Mesenchymal stem cell (in vitro differentiated cells and primary cell): ENCODE measurements at regions not wholly inside any gene's neighbourhood (a gene's known extent, or its start where the extent isn't known, plus 50 kb on each side); places are given as distances from the start of the nearest gene placed in this dataset.

Experiments used
- DNase-seq: peaks from one replicate; pipeline ENCODE4 v3.0.0-alpha.2; 2013
- H2AFZ ChIP-seq: one replicate; pipeline ENCODE4 v1.6.1; 2013; ENCODE audit warnings: low read depth, mild to moderate bottlenecking, control low read depth, inconsistent platforms, low read length, moderate library complexity
- H2AK5ac ChIP-seq: 2 replicates; pipeline ENCODE4 v1.6.1; 2013; ENCODE audit warnings: low read length, moderate library complexity, mild to moderate bottlenecking, inconsistent platforms; ENCODE audit not compliant: severe bottlenecking
- H2BK120ac ChIP-seq: one replicate; pipeline ENCODE4 v1.6.1; 2013; ENCODE audit warnings: low read depth, mild to moderate bottlenecking, inconsistent platforms, low read length, moderate library complexity
- H2BK12ac ChIP-seq, 2 experiments: one replicate each; pipeline ENCODE4 v1.6.1; 2013; ENCODE audit warnings: inconsistent platforms in 2 of 2, low read length in 2 of 2, mild to moderate bottlenecking in 2 of 2, moderate library complexity in 2 of 2, control low read depth in 1 of 2
- H2BK15ac ChIP-seq: one replicate; pipeline ENCODE4 v1.6.1; 2013; ENCODE audit warnings: mild to moderate bottlenecking, low read depth, inconsistent platforms; ENCODE audit not compliant: poor library complexity, severe bottlenecking
- H2BK5ac ChIP-seq: 2 replicates; pipeline ENCODE4 v1.6.1; 2013; ENCODE audit warnings: low read depth, mild to moderate bottlenecking, low read length, control low read depth, inconsistent platforms; ENCODE audit not compliant: poor library complexity, severe bottlenecking
- H3K14ac ChIP-seq, 2 experiments: one replicate each; pipeline ENCODE4 v1.6.1; 2013; ENCODE audit warnings: inconsistent platforms in 2 of 2, low read length in 2 of 2, control low read depth in 1 of 2, mild to moderate bottlenecking in 1 of 2, moderate library complexity in 1 of 2
- H3K18ac ChIP-seq, 2 experiments: one replicate each; pipeline ENCODE4 v1.6.1; 2013; ENCODE audit warnings: inconsistent platforms in 2 of 2, low read length in 2 of 2, control low read depth in 1 of 2, low read depth in 1 of 2, mild to moderate bottlenecking in 1 of 2
- H3K23ac ChIP-seq, 2 experiments: one replicate each; pipeline ENCODE4 v1.6.1; 2013; ENCODE audit warnings: inconsistent platforms in 2 of 2, low read length in 2 of 2, mild to moderate bottlenecking in 2 of 2, moderate library complexity in 2 of 2, control low read depth in 1 of 2
- H3K27ac ChIP-seq: 2 replicates; pipeline ENCODE4 v1.5.1; 2013; ENCODE audit warnings: mild to moderate bottlenecking, moderate library complexity, low read length, control low read depth, inconsistent platforms; ENCODE audit not compliant: poor library complexity, severe bottlenecking
- H3K27me3 ChIP-seq, 2 experiments: 2 replicates each; pipeline versions ENCODE4 v1.6.1 to v1.7.0; 2013; ENCODE audit warnings: low read length in 2 of 2, mild to moderate bottlenecking in 2 of 2, moderate library complexity in 2 of 2, control low read depth in 1 of 2, inconsistent platforms in 1 of 2; ENCODE audit not compliant: control insufficient read depth in 1 of 2, insufficient read depth in 1 of 2
- H3K36me3 ChIP-seq, 2 experiments: 2 replicates each; pipeline versions ENCODE4 v1.6.1 to v1.7.0; 2013; ENCODE audit warnings: low read length in 2 of 2, control low read depth in 1 of 2, inconsistent platforms in 1 of 2, low read depth in 1 of 2, mild to moderate bottlenecking in 1 of 2; ENCODE audit not compliant: insufficient read depth in 2 of 2, control insufficient read depth in 1 of 2
- H3K4ac ChIP-seq, 2 experiments: one replicate each; pipeline ENCODE4 v1.6.1; 2013; ENCODE audit warnings: inconsistent platforms in 2 of 2, low read length in 2 of 2, mild to moderate bottlenecking in 2 of 2, moderate library complexity in 2 of 2, control low read depth in 1 of 2, low read depth in 1 of 2
- H3K4me1 ChIP-seq: 2 replicates; pipeline ENCODE4 v1.6.1; 2013; ENCODE audit warnings: low read depth, low read length, control low read depth; ENCODE audit not compliant: control insufficient read depth, insufficient read depth
- H3K4me2 ChIP-seq: 2 replicates; pipeline ENCODE4 v1.6.1; 2013; ENCODE audit warnings: low read length, mild to moderate bottlenecking, inconsistent platforms; ENCODE audit not compliant: poor library complexity, severe bottlenecking
- H3K4me3 ChIP-seq, 2 experiments: 2 replicates each; pipeline versions ENCODE4 v1.5.1 to v1.7.0; 2013; ENCODE audit warnings: low read length in 2 of 2, mild to moderate bottlenecking in 2 of 2, control low read depth in 1 of 2, low read depth in 1 of 2; ENCODE audit not compliant: insufficient read depth in 1 of 2
- H3K79me1 ChIP-seq: replicated peaks from 2 replicates; pipeline ENCODE4 v1.6.1; 2013; ENCODE audit warnings: mild to moderate bottlenecking, control low read depth, low read length, inconsistent platforms; ENCODE audit not compliant: poor library complexity, severe bottlenecking
- H3K9ac ChIP-seq: 2 replicates; pipeline ENCODE4 v1.7.0; 2013; ENCODE audit warnings: mild to moderate bottlenecking, low read length, moderate library complexity
- H3K9me3 ChIP-seq: 2 replicates; pipeline ENCODE4 v1.7.0; 2013; ENCODE audit warnings: mild to moderate bottlenecking, low read length; ENCODE audit not compliant: control insufficient read depth
- H4K8ac ChIP-seq: one replicate; pipeline ENCODE4 v1.6.1; 2013; ENCODE audit warnings: inconsistent platforms, mild to moderate bottlenecking, low read length, moderate library complexity
- H4K91ac ChIP-seq: one replicate; pipeline ENCODE4 v1.6.1; 2013; ENCODE audit warnings: mild to moderate bottlenecking, low read length, inconsistent platforms
- WGBS: methylation state at CpG from one replicate; pipeline ENCODE4 v1.1.7; 2013; ENCODE audit warnings: mixed read lengths; 5-methylcytosine and 5-hydroxymethylcytosine counted together

DNA sequence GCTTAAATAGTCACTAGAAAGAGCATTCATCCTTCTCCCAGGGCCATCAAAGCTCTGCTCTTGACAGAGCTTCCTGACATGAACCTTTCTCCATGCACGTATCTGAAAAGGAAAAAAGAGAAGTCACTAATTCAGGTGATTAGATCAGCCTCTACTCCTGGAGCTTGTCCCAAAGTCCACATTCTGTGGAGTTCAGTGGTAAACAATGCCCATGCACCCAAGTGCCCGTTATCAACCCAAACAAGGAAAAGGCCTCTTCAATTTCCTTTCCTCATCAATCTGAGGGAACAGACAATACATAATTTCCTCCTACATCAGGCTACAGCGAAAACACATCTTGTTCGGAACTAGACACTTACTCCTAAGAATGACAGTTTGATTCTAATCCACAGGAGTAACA, 129.2 kb upstream of the PCSK2 start:
- WGBS, result 85% methylated on average over 3 of the region's 4 CpGs
- DNase-seq, result no peak
- Histone ChIP-seq H3K9me3 (no peaks in the 10 kb centered on the region), H2BK5ac (no peak overlapping the region), H3K36me3 (no peaks in the 10 kb centered on the region), H3K4ac (no peak overlapping the region), H4K91ac (no peak overlapping the region), H3K23ac (no peak overlapping the region), H2BK15ac (no peak overlapping the region), H3K9ac (no peak overlapping the region), H3K79me1 (no peaks in the 10 kb centered on the region), H3K18ac (no peak overlapping the region), H3K4me3 (no peak overlapping the region), H3K4me1 (no peaks in the 10 kb centered on the region), H4K8ac (no peak overlapping the region), H3K27me3 (no peaks in the 10 kb centered on the region), H2BK120ac (no peak overlapping the region), H2AFZ (no peak overlapping the region), H3K27ac (no peak overlapping the region), H2AK5ac (no peak overlapping the region), H3K4me2 (no peak overlapping the region), H3K14ac (no peak overlapping the region), H2BK12ac (no peak overlapping the region)

GRCh38 chr20:17100506-17100905, 126.3 kb upstream of the PCSK2 start:
- H3K36me3 ChIP-seq, result no peaks in the 10 kb centered on the region
- H2BK120ac ChIP-seq, result no peak overlapping the region
- no peak overlapping the region for H4K91ac ChIP-seq
- no peak overlapping the region for H3K4ac ChIP-seq
- no peak overlapping the region for H3K27ac ChIP-seq
- H2BK12ac ChIP-seq, result no peak overlapping the region
- no peak overlapping the region for H3K4me2 ChIP-seq
- H3K4me1 ChIP-seq, result no peaks in the 10 kb centered on the region
- no peak overlapping the region for H2AFZ ChIP-seq
- no peaks in the 10 kb centered on the region for H3K9me3 ChIP-seq
- no peak overlapping the region for H3K9ac ChIP-seq
- H3K18ac ChIP-seq, result no peak overlapping the region
- no peaks in the 10 kb centered on the region for H3K27me3 ChIP-seq
- no peak for DNase-seq
- no peaks in the 10 kb centered on the region for H3K79me1 ChIP-seq
- H2BK5ac ChIP-seq, result no peak overlapping the region
- H3K23ac ChIP-seq, result no peak overlapping the region
- no peak overlapping the region for H3K4me3 ChIP-seq
- no peak overlapping the region for H3K14ac ChIP-seq
- 46% methylated on average over 1 of the region's 1 CpG for WGBS
- no peak overlapping the region for H4K8ac ChIP-seq
- H2AK5ac ChIP-seq, result no peak overlapping the region
- no peak overlapping the region for H2BK15ac ChIP-seq

DNA sequence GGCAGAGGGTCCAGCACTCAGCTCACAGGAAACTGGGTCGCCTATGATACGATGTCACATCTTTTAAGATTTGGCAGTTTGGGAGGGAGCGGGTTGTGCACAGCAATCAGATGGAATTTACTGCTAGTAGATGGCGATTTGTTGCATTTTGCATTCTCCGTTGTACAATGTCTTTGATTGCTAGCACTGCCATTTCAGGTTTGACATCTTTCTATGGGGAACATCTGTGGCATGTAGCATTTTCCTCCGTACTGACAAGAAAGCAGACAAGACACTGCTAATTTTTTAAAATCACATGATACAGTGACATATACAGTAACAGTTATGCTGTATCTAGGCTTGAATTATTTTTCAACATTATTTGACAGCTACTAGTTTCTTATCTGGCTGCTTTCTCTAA, 119.7 kb upstream of the PCSK2 start:
- Histone ChIP-seq H2BK5ac (no peak overlapping the region), H3K4me3 (no peak overlapping the region)
- no peak for DNase-seq

DNA sequence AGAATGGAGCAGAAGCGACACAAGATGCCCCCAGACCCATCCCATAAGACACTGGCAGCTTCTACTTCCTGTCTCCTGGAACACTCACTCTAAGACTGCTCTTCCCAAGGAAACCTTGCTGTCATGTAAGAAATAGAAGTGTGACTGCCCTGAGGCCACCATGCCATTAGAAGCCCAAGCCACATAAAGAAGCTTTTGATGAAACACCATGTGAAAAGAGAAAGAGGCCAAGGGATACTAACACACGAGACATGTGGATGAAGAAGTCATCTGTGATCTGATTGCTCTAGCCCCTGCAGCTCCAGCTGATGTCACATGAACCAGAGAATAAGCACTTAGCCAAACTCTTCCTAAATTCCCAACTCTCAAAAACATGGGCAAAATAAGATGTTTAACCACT, 117.9 kb upstream of the PCSK2 start:
- Histone ChIP-seq H3K14ac (no peak overlapping the region), H3K4ac (no peak overlapping the region), H4K91ac (no peak overlapping the region), H3K79me1 (no peaks in the 10 kb centered on the region), H2AK5ac (no peak overlapping the region), H3K4me1 (no peaks in the 10 kb centered on the region), H3K9ac (no peak overlapping the region), H3K23ac (no peak overlapping the region), H3K36me3 (no peaks in the 10 kb centered on the region), H4K8ac (no peak overlapping the region), H2BK120ac (no peak overlapping the region), H3K4me3 (no peak overlapping the region), H2AFZ (no peak overlapping the region), H3K27me3 (no peaks in the 10 kb centered on the region), H2BK15ac (no peak overlapping the region), H2BK12ac (no peak overlapping the region), H3K18ac (no peak overlapping the region), H2BK5ac (no peak overlapping the region), H3K9me3 (no peaks in the 10 kb centered on the region), H3K4me2 (no peak overlapping the region), H3K27ac (no peak overlapping the region)
- DNase-seq, result no peak
- 42% methylated on average over 2 of the region's 2 CpGs for WGBS

More for the DNA sequence above, 119.7 kb upstream of the PCSK2 start:
- no peak overlapping the region for H4K91ac ChIP-seq
- H3K27ac ChIP-seq, result no peak overlapping the region
- no peaks in the 10 kb centered on the region for H3K79me1 ChIP-seq
- H3K14ac ChIP-seq, result no peak overlapping the region
- H2BK12ac ChIP-seq, result no peak overlapping the region
- H3K4me1 ChIP-seq, result no peaks in the 10 kb centered on the region
- no peak overlapping the region for H3K18ac ChIP-seq
- no peak overlapping the region for H2BK120ac ChIP-seq
- WGBS, result 81% methylated on average over 5 of the region's 6 CpGs
- no peak overlapping the region for H3K23ac ChIP-seq
- H3K4me2 ChIP-seq, result no peak overlapping the region
- H2BK15ac ChIP-seq, result no peak overlapping the region
- no peaks in the 10 kb centered on the region for H3K27me3 ChIP-seq
- H3K9ac ChIP-seq, result no peak overlapping the region
- no peak overlapping the region for H2AK5ac ChIP-seq
- no peaks in the 10 kb centered on the region for H3K9me3 ChIP-seq
- H3K4ac ChIP-seq, result no peak overlapping the region
- no peak overlapping the region for H4K8ac ChIP-seq
- no peak overlapping the region for H2AFZ ChIP-seq
- H3K36me3 ChIP-seq, result no peaks in the 10 kb centered on the region
